B cell (primary cell): ENCODE measurements at regions not wholly inside any gene's neighbourhood (a gene's known extent, or its start where the extent isn't known, plus 50 kb on each side); places are given as distances from the start of the nearest gene placed in this dataset.

Source experiments
- CTCF ChIP-seq: fragments of 200-600 bp; IDR thresholded peaks from one replicate; pipeline ENCODE4 v1.8.0; 2022; ENCODE audit warnings: antibody characterized with exemption, mild to moderate bottlenecking
- EZH2 ChIP-seq: IDR thresholded peaks from 2 replicates; pipeline ENCODE4 v1.6.1; 2012; ENCODE audit warnings: borderline replicate concordance, low read depth, mild to moderate bottlenecking, moderate library complexity, low read length; ENCODE audit not compliant: insufficient read depth, poor library complexity, severe bottlenecking

- no peak for TF ChIP-seq CTCF
- TF ChIP-seq EZH2, result no peak
These were observed 255.9 kb downstream of the C11orf87 start for GRCh38 chr11:109677876-109678275.
